Endothelial cell (in vitro differentiated cells): ENCODE measurements at regions not wholly inside any gene's neighbourhood (a gene's known extent, or its start where the extent isn't known, plus 50 kb on each side); places are given as distances from the start of the nearest gene placed in this dataset.

Source experiments
- DNase-seq: peaks from one replicate; pipeline ENCODE4 v3.0.0; 2021; ENCODE audit warnings: low spot score
- H3K27ac Mint-ChIP-seq: one replicate; pipeline ENCODE4 v1.8.0; 2021; ENCODE audit warnings: mixed read lengths, inconsistent platforms; ENCODE audit not compliant: unreplicated experiment
- H3K27me3 Mint-ChIP-seq: one replicate; pipeline ENCODE4 v1.8.0; 2021; ENCODE audit warnings: mild to moderate bottlenecking, moderate library complexity, mixed read lengths, inconsistent platforms; ENCODE audit not compliant: unreplicated experiment
- H3K36me3 Mint-ChIP-seq: one replicate; pipeline ENCODE4 v1.8.0; 2021; ENCODE audit warnings: mild to moderate bottlenecking, low read depth, mixed read lengths, inconsistent platforms; ENCODE audit not compliant: unreplicated experiment
- H3K4me1 Mint-ChIP-seq: one replicate; pipeline ENCODE4 v1.8.0; 2021; ENCODE audit warnings: mild to moderate bottlenecking, mixed read lengths, inconsistent platforms; ENCODE audit not compliant: unreplicated experiment
- H3K4me3 Mint-ChIP-seq: one replicate; pipeline ENCODE4 v1.8.0; 2021; ENCODE audit warnings: mild to moderate bottlenecking, mixed read lengths, inconsistent platforms; ENCODE audit not compliant: unreplicated experiment
- H3K9me3 Mint-ChIP-seq: one replicate; pipeline ENCODE4 v1.8.0; 2021; ENCODE audit warnings: mixed read lengths, inconsistent platforms; ENCODE audit not compliant: unreplicated experiment
- CTCF ChIP-seq: fragments of 200-600 bp; sonication (generic); IDR thresholded peaks from one replicate; pipeline ENCODE4 v1.5.0; 2021; ENCODE audit warnings: antibody characterized with exemption; ENCODE audit not compliant: unreplicated experiment

- no peak overlapping the region for H3K27ac Mint-ChIP-seq
- no peak overlapping the region for H3K4me3 Mint-ChIP-seq
- DNase-seq, result no peak
- H3K36me3 Mint-ChIP-seq, result peaks cover 16% of the 10 kb centered on the region
- H3K4me1 Mint-ChIP-seq, result peaks cover 6% of the 10 kb centered on the region
- peaks cover 19% of the 10 kb centered on the region for H3K9me3 Mint-ChIP-seq
- TF ChIP-seq CTCF, result no peak
- peaks cover 4% of the 10 kb centered on the region for H3K27me3 Mint-ChIP-seq
Measured at GRCh38 chr3:26099692-26100091, 309.8 kb downstream of the OXSM start.

GRCh38 chr3:26100176-26100575 lies 310.3 kb downstream of the OXSM start:
- Mint-ChIP-seq H3K36me3 (peaks cover 13% of the 10 kb centered on the region), H3K27me3 (peaks cover 4% of the 10 kb centered on the region), H3K27ac (no peak overlapping the region), H3K4me1 (peaks cover 11% of the 10 kb centered on the region), H3K9me3 (peaks cover 17% of the 10 kb centered on the region), H3K4me3 (no peak overlapping the region)
- no peak for TF ChIP-seq CTCF
- no peak for DNase-seq

- Mint-ChIP-seq H3K4me3 (no peak overlapping the region), H3K9me3 (no peaks in the 10 kb centered on the region), H3K4me1 (peaks cover 25% of the 10 kb centered on the region), H3K27ac (no peak overlapping the region), H3K27me3 (peaks cover 1% of the 10 kb centered on the region), H3K36me3 (no peaks in the 10 kb centered on the region)
- DNase-seq, result no peak
- TF ChIP-seq CTCF, result no peak
Measured at GRCh38 chr3:26102376-26102775, 312.5 kb downstream of the OXSM start.

- no peak overlapping the region for H3K4me3 Mint-ChIP-seq
- TF ChIP-seq CTCF, result no peak
- H3K4me1 Mint-ChIP-seq, result peaks cover 26% of the 10 kb centered on the region
- H3K27ac Mint-ChIP-seq, result peak overlapping the region; percentile 12
- DNase-seq, result no peak
- no peaks in the 10 kb centered on the region for H3K36me3 Mint-ChIP-seq
- H3K9me3 Mint-ChIP-seq, result no peaks in the 10 kb centered on the region
- H3K27me3 Mint-ChIP-seq, result no peaks in the 10 kb centered on the region
Measured at GRCh38 chr3:26104851-26105251, 315.0 kb downstream of the OXSM start.

- DNase-seq, result no peak
- Mint-ChIP-seq H3K4me1 (peaks cover 26% of the 10 kb centered on the region), H3K36me3 (no peaks in the 10 kb centered on the region), H3K27me3 (no peaks in the 10 kb centered on the region), H3K4me3 (no peak overlapping the region), H3K9me3 (no peaks in the 10 kb centered on the region), H3K27ac (no peak overlapping the region)
- TF ChIP-seq CTCF, result no peak
Measured at GRCh38 chr3:26105261-26105660, 315.4 kb downstream of the OXSM start.
